SK-N-SH (cell line): ENCODE measurements at regions not wholly inside any gene's neighbourhood (a gene's known extent, or its start where the extent isn't known, plus 50 kb on each side); places are given as distances from the start of the nearest gene placed in this dataset.

Experiments used
- EZH2phosphoT487 ChIP-seq: fragments of 200-600 bp; sonication (generic); IDR thresholded peaks from 2 replicates; pipeline ENCODE4 v1.6.1; 2017; ENCODE audit warnings: low read depth, mixed run types, mild to moderate bottlenecking, antibody characterized with exemption, moderate library complexity, borderline replicate concordance
- GABPA ChIP-seq: IDR thresholded peaks from 2 replicates; pipeline ENCODE4 v1.4.0; 2012; ENCODE audit warnings: low read depth, mild to moderate bottlenecking
- GATA2 ChIP-seq: sonication (generic); formaldehyde crosslinking; IDR thresholded peaks from 2 replicates; pipeline ENCODE4 v1.5.0; 2020; ENCODE audit warnings: mild to moderate bottlenecking, missing genetic modification reagents
- MXI1 ChIP-seq: IDR thresholded peaks from 2 replicates; pipeline ENCODE4 v1.6.1; 2012; ENCODE audit warnings: mild to moderate bottlenecking, low read depth, low read length, improper control_type of control experiment
- NRF1 ChIP-seq: IDR thresholded peaks from 2 replicates; pipeline ENCODE4 v1.6.1; 2012; ENCODE audit warnings: low read depth, mild to moderate bottlenecking, low read length
- POLR2AphosphoS5 ChIP-seq: IDR thresholded peaks from 2 replicates; pipeline ENCODE4 v1.6.1; 2012; ENCODE audit warnings: low read depth, low read length
- RCOR1 ChIP-seq: fragments of 150-350 bp; IDR thresholded peaks from 2 replicates; pipeline ENCODE4 v1.6.1; 2017; ENCODE audit warnings: antibody characterized with exemption, low read length
- SMC3 ChIP-seq: IDR thresholded peaks from 2 replicates; pipeline ENCODE4 v1.6.1; 2012; ENCODE audit warnings: low read depth, low read length, improper control_type of control experiment
- YY1 ChIP-seq: IDR thresholded peaks from 2 replicates; pipeline ENCODE4 v1.4.0; 2012; ENCODE audit warnings: low read depth, mild to moderate bottlenecking
- TF ChIP-seq, protein P1 (sequence below): fragments of 200-600 bp; sonication (generic); IDR thresholded peaks from 2 replicates; pipeline ENCODE4 v1.6.1; 2017; ENCODE audit warnings: antibody characterized with exemption, mild to moderate bottlenecking, moderate library complexity
- TF ChIP-seq, protein P2 (sequence below): IDR thresholded peaks from 2 replicates; pipeline ENCODE4 v1.4.0; 2012; ENCODE audit warnings: low read depth
- TF ChIP-seq, protein P3 (sequence below): IDR thresholded peaks from 2 replicates; pipeline ENCODE4 v1.6.1; 2012; ENCODE audit warnings: mild to moderate bottlenecking, low read depth, low read length, moderate library complexity
- TF ChIP-seq, protein P4 (sequence below): fragments of 150-350 bp; IDR thresholded peaks from 2 replicates; pipeline ENCODE4 v1.6.1; 2016; ENCODE audit warnings: mild to moderate bottlenecking, low read depth, low read length

DNA sequence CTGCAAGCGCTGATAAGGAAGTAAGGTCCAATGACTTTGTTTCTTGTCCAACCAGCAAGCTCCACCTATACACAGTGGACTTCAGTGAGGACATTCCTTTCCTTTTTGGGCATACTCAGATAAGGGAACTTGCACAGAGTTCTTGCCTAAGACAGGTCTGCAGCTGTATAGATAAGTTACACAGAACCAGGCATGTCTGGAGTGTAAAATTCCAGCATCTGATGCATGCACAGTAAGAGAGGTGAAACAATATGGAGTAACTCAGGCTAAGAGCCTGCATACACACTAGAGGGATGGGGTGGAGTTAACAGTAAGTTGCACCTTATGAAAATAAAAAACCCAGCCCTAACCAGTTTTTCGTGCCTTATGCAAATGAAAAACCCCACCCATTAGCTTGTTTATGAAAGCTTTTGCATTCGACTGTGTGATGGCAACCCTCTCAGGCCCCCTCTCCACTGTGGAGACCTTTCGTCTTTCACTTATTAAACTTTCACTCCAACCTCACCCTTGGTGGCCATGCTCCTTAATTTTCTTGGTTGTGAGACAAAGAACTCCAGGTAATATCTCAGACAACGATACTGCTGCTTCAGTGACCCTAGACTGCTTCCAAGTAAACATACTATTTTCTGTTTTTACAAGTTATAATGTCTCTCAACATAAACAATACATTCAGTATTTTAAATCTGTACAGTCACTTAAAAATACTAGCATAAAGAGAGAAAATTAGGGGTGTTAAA lies 2859.0 kb upstream of the PCDH20 start:
- TF ChIP-seq, protein P1, sequence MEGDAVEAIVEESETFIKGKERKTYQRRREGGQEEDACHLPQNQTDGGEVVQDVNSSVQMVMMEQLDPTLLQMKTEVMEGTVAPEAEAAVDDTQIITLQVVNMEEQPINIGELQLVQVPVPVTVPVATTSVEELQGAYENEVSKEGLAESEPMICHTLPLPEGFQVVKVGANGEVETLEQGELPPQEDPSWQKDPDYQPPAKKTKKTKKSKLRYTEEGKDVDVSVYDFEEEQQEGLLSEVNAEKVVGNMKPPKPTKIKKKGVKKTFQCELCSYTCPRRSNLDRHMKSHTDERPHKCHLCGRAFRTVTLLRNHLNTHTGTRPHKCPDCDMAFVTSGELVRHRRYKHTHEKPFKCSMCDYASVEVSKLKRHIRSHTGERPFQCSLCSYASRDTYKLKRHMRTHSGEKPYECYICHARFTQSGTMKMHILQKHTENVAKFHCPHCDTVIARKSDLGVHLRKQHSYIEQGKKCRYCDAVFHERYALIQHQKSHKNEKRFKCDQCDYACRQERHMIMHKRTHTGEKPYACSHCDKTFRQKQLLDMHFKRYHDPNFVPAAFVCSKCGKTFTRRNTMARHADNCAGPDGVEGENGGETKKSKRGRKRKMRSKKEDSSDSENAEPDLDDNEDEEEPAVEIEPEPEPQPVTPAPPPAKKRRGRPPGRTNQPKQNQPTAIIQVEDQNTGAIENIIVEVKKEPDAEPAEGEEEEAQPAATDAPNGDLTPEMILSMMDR = no peak
- no peak for TF ChIP-seq SMC3
- TF ChIP-seq MXI1 = no peak
- TF ChIP-seq GABPA = no peak
- TF ChIP-seq, protein P2, sequence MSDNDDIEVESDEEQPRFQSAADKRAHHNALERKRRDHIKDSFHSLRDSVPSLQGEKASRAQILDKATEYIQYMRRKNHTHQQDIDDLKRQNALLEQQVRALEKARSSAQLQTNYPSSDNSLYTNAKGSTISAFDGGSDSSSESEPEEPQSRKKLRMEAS = no peak
- TF ChIP-seq, protein P3, sequence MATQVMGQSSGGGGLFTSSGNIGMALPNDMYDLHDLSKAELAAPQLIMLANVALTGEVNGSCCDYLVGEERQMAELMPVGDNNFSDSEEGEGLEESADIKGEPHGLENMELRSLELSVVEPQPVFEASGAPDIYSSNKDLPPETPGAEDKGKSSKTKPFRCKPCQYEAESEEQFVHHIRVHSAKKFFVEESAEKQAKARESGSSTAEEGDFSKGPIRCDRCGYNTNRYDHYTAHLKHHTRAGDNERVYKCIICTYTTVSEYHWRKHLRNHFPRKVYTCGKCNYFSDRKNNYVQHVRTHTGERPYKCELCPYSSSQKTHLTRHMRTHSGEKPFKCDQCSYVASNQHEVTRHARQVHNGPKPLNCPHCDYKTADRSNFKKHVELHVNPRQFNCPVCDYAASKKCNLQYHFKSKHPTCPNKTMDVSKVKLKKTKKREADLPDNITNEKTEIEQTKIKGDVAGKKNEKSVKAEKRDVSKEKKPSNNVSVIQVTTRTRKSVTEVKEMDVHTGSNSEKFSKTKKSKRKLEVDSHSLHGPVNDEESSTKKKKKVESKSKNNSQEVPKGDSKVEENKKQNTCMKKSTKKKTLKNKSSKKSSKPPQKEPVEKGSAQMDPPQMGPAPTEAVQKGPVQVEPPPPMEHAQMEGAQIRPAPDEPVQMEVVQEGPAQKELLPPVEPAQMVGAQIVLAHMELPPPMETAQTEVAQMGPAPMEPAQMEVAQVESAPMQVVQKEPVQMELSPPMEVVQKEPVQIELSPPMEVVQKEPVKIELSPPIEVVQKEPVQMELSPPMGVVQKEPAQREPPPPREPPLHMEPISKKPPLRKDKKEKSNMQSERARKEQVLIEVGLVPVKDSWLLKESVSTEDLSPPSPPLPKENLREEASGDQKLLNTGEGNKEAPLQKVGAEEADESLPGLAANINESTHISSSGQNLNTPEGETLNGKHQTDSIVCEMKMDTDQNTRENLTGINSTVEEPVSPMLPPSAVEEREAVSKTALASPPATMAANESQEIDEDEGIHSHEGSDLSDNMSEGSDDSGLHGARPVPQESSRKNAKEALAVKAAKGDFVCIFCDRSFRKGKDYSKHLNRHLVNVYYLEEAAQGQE = no peak
- TF ChIP-seq EZH2phosphoT487 = no peak
- no peak for TF ChIP-seq POLR2AphosphoS5
- TF ChIP-seq YY1 = no peak
- TF ChIP-seq GATA2 = no peak
- no peak for TF ChIP-seq RCOR1
- TF ChIP-seq, protein P4, sequence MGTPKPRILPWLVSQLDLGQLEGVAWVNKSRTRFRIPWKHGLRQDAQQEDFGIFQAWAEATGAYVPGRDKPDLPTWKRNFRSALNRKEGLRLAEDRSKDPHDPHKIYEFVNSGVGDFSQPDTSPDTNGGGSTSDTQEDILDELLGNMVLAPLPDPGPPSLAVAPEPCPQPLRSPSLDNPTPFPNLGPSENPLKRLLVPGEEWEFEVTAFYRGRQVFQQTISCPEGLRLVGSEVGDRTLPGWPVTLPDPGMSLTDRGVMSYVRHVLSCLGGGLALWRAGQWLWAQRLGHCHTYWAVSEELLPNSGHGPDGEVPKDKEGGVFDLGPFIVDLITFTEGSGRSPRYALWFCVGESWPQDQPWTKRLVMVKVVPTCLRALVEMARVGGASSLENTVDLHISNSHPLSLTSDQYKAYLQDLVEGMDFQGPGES = no peak
- TF ChIP-seq NRF1 = no peak
